ENCODE measurements at regions not wholly inside any gene's neighbourhood (a gene's known extent, or its start where the extent isn't known, plus 50 kb on each side); places are given as distances from the start of the nearest gene placed in this dataset.

GRCh38 chr18:57902721-57903120 is 99.6 kb upstream of the ATP8B1 start:
- TF ChIP-seq CTCF (conservative IDR thresholded peaks at IDR 0.05; ENCODE audit: low read depth, low read length) (no peak), EZH2 (IDR thresholded peaks at IDR 0.05; ENCODE audit: borderline replicate concordance, low read depth, low read length, poor library complexity, severe bottlenecking) (no peak)

Data from A673 (cell line).